ENCODE measurements at regions not wholly inside any gene's neighbourhood (a gene's known extent, or its start where the extent isn't known, plus 50 kb on each side); places are given as distances from the start of the nearest gene placed in this dataset.

GRCh38 chr1:113298941-113299340, 91.4 kb upstream of the MAGI3 start:
- Histone ChIP-seq H3K4me1 (ENCODE audit: insufficient read depth, low read length) (no peaks in the 10 kb centered on the region), H3K4me3 (replicated peaks in 1 of 3; ENCODE audit: insufficient read depth in 1 of 3, low read depth in 2 of 3, low read length in 3 of 3) (no peak overlapping the region), H3K4me2 (ENCODE audit: low read depth, low read length) (no peak overlapping the region), H3K27me3 (ENCODE audit: control insufficient read depth in 1 of 2, insufficient read depth in 2 of 2, low read length in 2 of 2) (no peaks in the 10 kb centered on the region), H3K27ac (ENCODE audit: extremely low read length, insufficient read depth, low read length) (no peak overlapping the region), H3K9me3 (ENCODE audit: low read length) (no peaks in the 10 kb centered on the region), H3K36me3 (replicated peaks in 1 of 2; ENCODE audit: control insufficient read depth in 1 of 2, insufficient read depth in 2 of 2, low read length in 2 of 2) (no peaks in the 10 kb centered on the region), H3K9ac (ENCODE audit: insufficient read depth, low read depth, low read length) (no peak overlapping the region), H4K20me1 (ENCODE audit: insufficient read depth, low read length) (no peaks in the 10 kb centered on the region), H2AFZ (ENCODE audit: low read length) (no peak overlapping the region), H3K79me2 (ENCODE audit: insufficient read depth, low read length) (no peaks in the 10 kb centered on the region)
- CTCF ChIA-PET (ENCODE audit: low intra/inter-chr PET ratio, low total read pairs), result no interaction called here
- POLR2A ChIA-PET, result no interaction called here
- no TSS peak for BruUV-seq (replicated peaks)
- no peak for DNase-seq (ENCODE audit: low spot score)
- TF ChIP-seq SIX4 (CRISPR knock-in tag; IDR thresholded peaks at IDR 0.05) (no peak), ASH2L (IDR thresholded peaks at IDR 0.05; ENCODE audit: insufficient read length, low read depth, low read length) (no peak), ZNF414 (CRISPR knock-in tag; IDR thresholded peaks at IDR 0.05) (no peak), ZNF781 (CRISPR knock-in tag; IDR thresholded peaks at IDR 0.05; ENCODE audit: borderline replicate concordance, not compliant biosample characterization) (no peak)
- no peak for FAIRE-seq
- in situ Hi-C loops (cut with HindIII; ENCODE audit: extremely low pct_ligation_motif_present, low pct_unique_long_range_greater_than_20kb), result no loop called here
- no peak for ATAC-seq
- 63% methylated on average over 3 of the region's 3 CpGs for WGBS (ENCODE audit: low lambda C conversion rate)
- intact Hi-C loops (cut with micrococcal nuclease; ENCODE audit: unreplicated experiment), result no loop called here

GRCh38 chr1:113302636-113303035, 87.7 kb upstream of the MAGI3 start:
- H3K27ac ChIP-seq (ENCODE audit: extremely low read length, insufficient read depth, low read length), result no peak overlapping the region
- CTCF ChIA-PET (ENCODE audit: low intra/inter-chr PET ratio, low total read pairs), result no interaction called here
- POLR2A ChIA-PET, result no interaction called here

More at GRCh38 chr1:113302636-113303035, 87.7 kb upstream of the MAGI3 start:
- Histone ChIP-seq H3K9me3 (ENCODE audit: low read length) (no peaks in the 10 kb centered on the region), H3K4me2 (ENCODE audit: low read depth, low read length) (no peak overlapping the region), H3K27me3 (ENCODE audit: control insufficient read depth in 1 of 2, insufficient read depth in 2 of 2, low read length in 2 of 2) (no peaks in the 10 kb centered on the region), H4K20me1 (ENCODE audit: insufficient read depth, low read length) (no peaks in the 10 kb centered on the region), H3K9ac (ENCODE audit: insufficient read depth, low read depth, low read length) (no peak overlapping the region), H3K4me1 (ENCODE audit: insufficient read depth, low read length) (no peaks in the 10 kb centered on the region), H2AFZ (ENCODE audit: low read length) (no peak overlapping the region), H3K79me2 (ENCODE audit: insufficient read depth, low read length) (no peaks in the 10 kb centered on the region), H3K36me3 (replicated peaks in 1 of 2; ENCODE audit: control insufficient read depth in 1 of 2, insufficient read depth in 2 of 2, low read length in 2 of 2) (no peaks in the 10 kb centered on the region), H3K4me3 (replicated peaks in 1 of 3; ENCODE audit: insufficient read depth in 1 of 3, low read depth in 2 of 3, low read length in 3 of 3) (no peak overlapping the region)
- no TSS peak for BruUV-seq (replicated peaks)
- 22% methylated on average over 2 of the region's 2 CpGs for WGBS (ENCODE audit: low lambda C conversion rate)
- in situ Hi-C loops (cut with HindIII; ENCODE audit: extremely low pct_ligation_motif_present, low pct_unique_long_range_greater_than_20kb), result no loop called here
- no peak for FAIRE-seq
- intact Hi-C loops (cut with micrococcal nuclease; ENCODE audit: unreplicated experiment), result no loop called here
- TF ChIP-seq RFXANK (CRISPR knock-in tag; IDR thresholded peaks at IDR 0.05) (no peak), FOXO1 (CRISPR knock-in tag; IDR thresholded peaks at IDR 0.05) (no peak), ZBTB8A (CRISPR knock-in tag; IDR thresholded peaks at IDR 0.05; ENCODE audit: borderline replicate concordance, low read depth) (no peak), ZNF282 (IDR thresholded peaks at IDR 0.05; ENCODE audit: partially characterized antibody) (no peak), KAT8 (CRISPR knock-in tag; IDR thresholded peaks at IDR 0.05) (no peak), ZNF562 (CRISPR knock-in tag; IDR thresholded peaks at IDR 0.05; ENCODE audit: borderline replicate concordance) (no peak)
- ATAC-seq, result no peak
- DNase-seq (ENCODE audit: low spot score), result no peak
